Central memory CD8-positive, alpha-beta T cell (primary cell): ENCODE measurements at regions not wholly inside any gene's neighbourhood (a gene's known extent, or its start where the extent isn't known, plus 50 kb on each side); places are given as distances from the start of the nearest gene placed in this dataset.

ENCODE experiments used
- ATAC-seq: fragments of 150-1000 bp; cut with Tn5 transposase; replicated peaks from 2 replicates; pipeline ENCODE4 v1.10.0; 2022; ENCODE audit warnings: mild to moderate bottlenecking, moderate FRiP score, moderate number of reproducible peaks; ENCODE audit not compliant: poor library complexity, severe bottlenecking; ENCODE audit errors: extremely low read depth
- DNase-seq, 2 donors: peaks; one replicate each; pipeline ENCODE4 v3.0.0; 2021; ENCODE audit warnings: low spot score in 2 of 2
- H3K27ac Mint-ChIP-seq: one replicate; pipeline ENCODE4 v1.8.0; 2022; ENCODE audit warnings: low read depth, mild to moderate bottlenecking, moderate library complexity, mixed read lengths
- H3K27me3 Mint-ChIP-seq: one replicate; pipeline ENCODE4 v1.8.0; 2022; ENCODE audit warnings: mixed read lengths
- H3K36me3 Mint-ChIP-seq: one replicate; pipeline ENCODE4 v1.8.0; 2022; ENCODE audit warnings: mild to moderate bottlenecking, moderate library complexity, mixed read lengths; ENCODE audit not compliant: insufficient read depth
- H3K4me1 Mint-ChIP-seq: one replicate; pipeline ENCODE4 v1.8.0; 2022; ENCODE audit warnings: mixed read lengths
- H3K4me3 Mint-ChIP-seq: one replicate; pipeline ENCODE4 v1.8.0; 2022; ENCODE audit warnings: mild to moderate bottlenecking, moderate library complexity, mixed read lengths
- H3K9me3 Mint-ChIP-seq: one replicate; pipeline ENCODE4 v1.8.0; 2022; ENCODE audit warnings: mixed read lengths

GRCh38 chr5:149441986-149442385 lies 62.9 kb upstream of the IL17B start:
- ATAC-seq (no peak), DNase-seq (no peak)
- Mint-ChIP-seq H3K27me3 (peaks cover 1% of the 10 kb centered on the region), H3K27ac (no peak overlapping the region), H3K4me3 (no peak overlapping the region), H3K36me3 (no peaks in the 10 kb centered on the region), H3K9me3 (no peaks in the 10 kb centered on the region), H3K4me1 (no peaks in the 10 kb centered on the region)

DNA sequence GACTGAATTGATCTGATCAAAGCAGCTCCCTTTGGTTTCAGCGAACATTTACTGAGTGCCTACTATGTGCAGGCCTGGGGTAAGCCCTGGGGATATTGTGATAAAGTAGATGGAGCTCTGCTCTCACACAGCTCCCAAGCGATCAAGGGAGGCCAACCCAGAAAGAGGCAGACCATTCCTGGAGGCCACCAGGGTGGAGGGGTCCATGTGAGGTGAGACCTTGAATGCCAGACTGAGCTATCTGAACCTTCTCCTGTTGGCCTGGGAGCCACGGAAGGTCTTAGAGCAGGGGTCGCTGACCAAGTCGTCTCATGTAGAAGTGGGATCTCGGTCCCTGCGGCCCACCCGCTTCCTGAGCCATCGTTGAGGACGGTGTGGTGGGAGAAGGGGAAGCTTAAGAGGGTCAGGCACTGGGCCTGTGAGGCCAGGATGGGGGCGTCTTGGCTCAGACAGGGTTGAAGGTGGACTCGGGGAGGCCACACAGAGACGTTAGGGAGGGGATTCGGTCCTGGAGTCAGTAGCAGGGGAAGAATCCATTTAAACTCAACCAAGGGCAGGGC lies 62.2 kb upstream of the IL17B start:
- H3K27me3 Mint-ChIP-seq = peaks cover 8% of the 10 kb centered on the region
- no peaks in the 10 kb centered on the region for H3K36me3 Mint-ChIP-seq
- H3K4me3 Mint-ChIP-seq = no peak overlapping the region
- DNase-seq (no peak), ATAC-seq (no peak)
- no peaks in the 10 kb centered on the region for H3K9me3 Mint-ChIP-seq
- no peak overlapping the region for H3K27ac Mint-ChIP-seq
- no peaks in the 10 kb centered on the region for H3K4me1 Mint-ChIP-seq

- Mint-ChIP-seq H3K27ac (no peak overlapping the region), H3K27me3 (peaks cover 14% of the 10 kb centered on the region), H3K4me3 (no peak overlapping the region), H3K9me3 (no peaks in the 10 kb centered on the region), H3K36me3 (no peaks in the 10 kb centered on the region), H3K4me1 (no peaks in the 10 kb centered on the region)
- ATAC-seq (no peak), DNase-seq (no peak)
Observed at GRCh38 chr5:149439899-149440542, 60.9 kb upstream of the IL17B start.

DNA sequence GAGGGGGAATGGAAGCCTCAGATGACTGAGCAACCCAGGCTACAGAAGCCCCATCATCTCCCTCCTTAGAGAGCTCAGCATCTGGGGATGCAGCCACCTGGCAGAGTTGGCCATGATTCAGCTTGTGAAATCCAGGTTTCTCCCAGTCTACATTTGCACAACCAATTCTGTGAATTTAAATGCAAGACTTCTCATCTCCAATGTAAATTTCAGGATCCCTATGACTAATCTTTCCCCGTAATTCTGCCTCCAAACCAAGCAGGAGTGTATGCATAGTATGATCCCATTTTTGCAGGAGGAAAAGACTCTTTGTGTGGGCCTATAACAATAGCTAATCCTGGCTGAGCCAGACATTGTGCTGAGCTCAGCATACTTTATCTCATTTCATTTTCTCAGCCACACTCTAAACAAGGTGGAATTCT lies 59.6 kb upstream of the IL17B start:
- Mint-ChIP-seq H3K36me3 (no peaks in the 10 kb centered on the region), H3K9me3 (no peaks in the 10 kb centered on the region), H3K4me3 (no peak overlapping the region), H3K27me3 (peaks cover 14% of the 10 kb centered on the region), H3K27ac (no peak overlapping the region), H3K4me1 (no peaks in the 10 kb centered on the region)
- DNase-seq (no peak), ATAC-seq (no peak)

DNA sequence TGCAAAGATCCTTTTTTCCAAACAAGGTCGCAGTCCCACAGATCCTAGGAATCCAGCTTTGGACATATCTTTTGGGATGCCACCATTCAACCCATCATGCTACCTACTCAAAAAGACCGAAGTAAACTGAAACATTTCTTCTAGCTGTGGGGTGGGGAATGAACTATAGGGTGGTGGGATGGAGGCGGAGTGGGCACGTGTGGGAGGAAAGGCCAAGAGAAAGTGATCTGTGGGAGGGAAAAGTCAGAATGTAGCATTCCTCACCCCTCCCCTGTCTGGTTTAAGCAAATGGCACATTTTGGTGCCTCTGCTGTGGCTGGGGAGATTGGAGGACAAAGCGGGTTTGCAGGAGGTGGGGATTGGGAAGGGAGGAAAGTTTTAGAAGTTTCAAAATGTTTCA lies 59.2 kb upstream of the IL17B start:
- no peak overlapping the region for H3K4me3 Mint-ChIP-seq
- H3K9me3 Mint-ChIP-seq = no peaks in the 10 kb centered on the region
- ATAC-seq (no peak), DNase-seq (no peak)
- H3K36me3 Mint-ChIP-seq = no peaks in the 10 kb centered on the region
- no peaks in the 10 kb centered on the region for H3K4me1 Mint-ChIP-seq
- H3K27ac Mint-ChIP-seq = no peak overlapping the region
- peaks cover 14% of the 10 kb centered on the region for H3K27me3 Mint-ChIP-seq

GRCh38 chr5:149437391-149438040 lies 58.4 kb upstream of the IL17B start:
- no peak for DNase-seq
- Mint-ChIP-seq H3K36me3 (no peaks in the 10 kb centered on the region), H3K4me1 (no peaks in the 10 kb centered on the region), H3K27ac (no peak overlapping the region), H3K9me3 (no peaks in the 10 kb centered on the region), H3K27me3 (peaks cover 14% of the 10 kb centered on the region), H3K4me3 (no peak overlapping the region)
- ATAC-seq = no peak

DNA sequence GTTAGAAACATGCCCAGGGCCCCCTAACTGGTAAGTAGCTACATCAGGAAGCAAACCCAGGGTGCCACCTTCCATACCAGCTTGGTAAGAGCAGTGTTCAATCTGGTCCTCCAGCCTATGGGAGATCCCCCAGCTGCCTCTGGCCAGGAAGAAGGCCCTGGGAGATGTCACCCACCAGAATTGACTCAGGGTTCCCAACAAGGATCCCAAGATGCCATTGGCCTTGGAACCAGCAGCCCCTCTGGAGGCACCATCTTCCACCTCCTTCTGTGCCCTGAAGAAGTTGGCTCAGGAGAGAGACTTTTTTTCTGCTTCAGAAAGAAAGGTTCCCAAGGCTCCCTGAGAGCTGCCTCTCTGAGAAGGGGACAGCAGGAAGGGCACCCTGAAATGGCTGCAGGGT lies 56.6 kb upstream of the IL17B start:
- Mint-ChIP-seq H3K27ac (no peak overlapping the region), H3K36me3 (no peaks in the 10 kb centered on the region), H3K27me3 (peaks cover 14% of the 10 kb centered on the region), H3K9me3 (no peaks in the 10 kb centered on the region), H3K4me1 (no peaks in the 10 kb centered on the region), H3K4me3 (no peak overlapping the region)
- ATAC-seq (no peak), DNase-seq (no peak)

GRCh38 chr5:149435015-149435376 lies 55.9 kb upstream of the IL17B start:
- Mint-ChIP-seq H3K27ac (no peak overlapping the region), H3K27me3 (peaks cover 14% of the 10 kb centered on the region), H3K36me3 (no peaks in the 10 kb centered on the region), H3K9me3 (no peaks in the 10 kb centered on the region), H3K4me3 (no peak overlapping the region), H3K4me1 (no peaks in the 10 kb centered on the region)
- DNase-seq (no peak), ATAC-seq (no peak)

GRCh38 chr5:149434162-149435014 lies 55.3 kb upstream of the IL17B start:
- no peaks in the 10 kb centered on the region for H3K36me3 Mint-ChIP-seq
- no peaks in the 10 kb centered on the region for H3K9me3 Mint-ChIP-seq
- H3K27me3 Mint-ChIP-seq = peaks cover 14% of the 10 kb centered on the region
- peak in 1 of 2 donors; percentile 29 for DNase-seq
- no peaks in the 10 kb centered on the region for H3K4me1 Mint-ChIP-seq
- no peak for ATAC-seq
- no peak overlapping the region for H3K27ac Mint-ChIP-seq
- H3K4me3 Mint-ChIP-seq = no peak overlapping the region

- no peak for ATAC-seq
Observed at GRCh38 chr5:149433524-149434131, 54.5 kb upstream of the IL17B start.

DNA sequence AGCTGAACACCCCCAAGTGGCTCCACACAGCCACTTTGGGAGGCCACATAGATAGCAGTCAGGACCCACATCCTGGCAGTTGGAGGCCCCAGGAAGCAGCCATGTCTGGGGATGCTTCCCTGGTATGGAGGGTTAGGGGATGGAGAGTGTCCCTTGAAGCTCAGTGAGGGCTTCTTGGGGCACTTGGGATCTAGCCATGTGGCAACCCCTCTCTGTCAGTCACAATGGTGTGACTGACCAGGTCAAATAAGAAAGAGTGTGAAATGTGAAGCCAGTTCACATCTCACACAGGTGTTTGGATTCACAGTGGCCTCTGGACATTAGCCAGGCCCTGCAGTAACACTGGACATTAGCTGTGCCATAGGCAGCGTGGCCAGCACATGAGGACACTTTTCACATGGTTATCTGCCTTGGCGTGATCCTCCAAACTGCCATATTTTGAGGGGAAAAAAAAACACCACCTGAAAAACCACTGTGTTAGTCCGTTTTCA lies 53.9 kb upstream of the IL17B start:
- Mint-ChIP-seq H3K4me1 (no peaks in the 10 kb centered on the region), H3K9me3 (no peaks in the 10 kb centered on the region), H3K36me3 (peaks cover 2% of the 10 kb centered on the region), H3K27ac (no peak overlapping the region), H3K4me3 (no peak overlapping the region), H3K27me3 (peaks cover 20% of the 10 kb centered on the region)
- DNase-seq (no peak), ATAC-seq (no peak)

More at GRCh38 chr5:149433524-149434131, 54.5 kb upstream of the IL17B start:
- H3K27me3 Mint-ChIP-seq = peaks cover 14% of the 10 kb centered on the region
- H3K4me1 Mint-ChIP-seq = no peaks in the 10 kb centered on the region
- no peaks in the 10 kb centered on the region for H3K36me3 Mint-ChIP-seq
- no peak overlapping the region for H3K27ac Mint-ChIP-seq
- no peak overlapping the region for H3K4me3 Mint-ChIP-seq
- no peak for DNase-seq
- no peaks in the 10 kb centered on the region for H3K9me3 Mint-ChIP-seq

DNA sequence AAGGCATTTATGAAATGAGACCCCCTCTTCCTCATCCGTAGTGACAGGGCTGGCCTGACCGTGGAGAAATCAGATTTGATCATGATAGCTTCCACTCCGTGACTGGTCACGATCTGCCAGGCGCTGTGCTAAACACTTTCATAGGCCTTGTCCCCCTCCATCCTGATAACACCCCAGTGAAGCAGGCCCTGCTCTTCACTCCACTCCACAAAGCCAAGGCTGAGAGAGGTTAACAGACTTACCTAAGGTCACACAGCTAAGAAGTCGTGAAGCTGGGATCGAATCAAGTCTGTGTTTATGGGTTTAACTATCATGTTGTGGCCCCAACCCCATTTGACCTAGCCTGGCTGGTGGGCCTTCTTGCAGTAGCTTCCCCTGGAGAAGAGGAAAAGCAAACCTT lies 53.3 kb upstream of the IL17B start:
- Mint-ChIP-seq H3K9me3 (no peaks in the 10 kb centered on the region), H3K27ac (no peak overlapping the region), H3K4me1 (no peaks in the 10 kb centered on the region), H3K36me3 (peaks cover 2% of the 10 kb centered on the region), H3K4me3 (no peak overlapping the region), H3K27me3 (peaks cover 25% of the 10 kb centered on the region)
- no peak for ATAC-seq
- DNase-seq = no peak
